Activated CD4-positive, alpha-beta T cell treated with anti-CD3 and anti-CD28 coated beads for 24 hours (primary cell): ENCODE measurements at regions not wholly inside any gene's neighbourhood (a gene's known extent, or its start where the extent isn't known, plus 50 kb on each side); places are given as distances from the start of the nearest gene placed in this dataset.

Source experiments
- DNase-seq, 2 donors: peaks; one replicate each; pipeline ENCODE4 v3.0.0-alpha.2; 2020; ENCODE audit warnings: low read depth in 2 of 2

GRCh38 chr10:88200312-88201032 lies 337.0 kb downstream of the PTEN start:
- DNase-seq = no peak

- no peak for DNase-seq
Observed at GRCh38 chr10:88205842-88206446, 342.5 kb downstream of the PTEN start.

DNA sequence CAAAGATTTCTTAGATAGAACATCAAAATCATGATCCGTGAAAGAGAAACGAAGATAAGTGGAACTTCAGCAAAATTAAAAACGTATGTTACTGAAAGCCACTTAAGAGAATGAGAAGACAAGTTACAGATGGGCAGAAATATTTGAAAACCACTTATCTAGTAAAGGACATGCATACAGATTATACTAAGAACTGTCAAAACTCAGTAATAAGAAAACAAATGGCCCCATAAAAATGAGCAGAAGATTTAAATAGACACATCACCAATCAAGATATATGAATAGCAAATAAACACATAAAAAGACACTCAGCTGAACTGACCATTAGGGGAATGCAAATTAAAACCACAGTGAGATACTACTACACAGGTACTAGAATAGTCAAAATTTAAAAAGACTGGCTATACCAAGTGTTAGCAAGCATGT lies 343.7 kb downstream of the PTEN start:
- DNase-seq = no peak

GRCh38 chr10:88209231-88209630 lies 345.8 kb downstream of the PTEN start:
- no peak for DNase-seq

GRCh38 chr10:88209837-88210561 lies 346.6 kb downstream of the PTEN start:
- no peak for DNase-seq

GRCh38 chr10:88211230-88211629 lies 347.8 kb downstream of the PTEN start:
- no peak for DNase-seq

- no peak for DNase-seq
Observed at GRCh38 chr10:88212069-88212468, 348.6 kb downstream of the PTEN start.

DNA sequence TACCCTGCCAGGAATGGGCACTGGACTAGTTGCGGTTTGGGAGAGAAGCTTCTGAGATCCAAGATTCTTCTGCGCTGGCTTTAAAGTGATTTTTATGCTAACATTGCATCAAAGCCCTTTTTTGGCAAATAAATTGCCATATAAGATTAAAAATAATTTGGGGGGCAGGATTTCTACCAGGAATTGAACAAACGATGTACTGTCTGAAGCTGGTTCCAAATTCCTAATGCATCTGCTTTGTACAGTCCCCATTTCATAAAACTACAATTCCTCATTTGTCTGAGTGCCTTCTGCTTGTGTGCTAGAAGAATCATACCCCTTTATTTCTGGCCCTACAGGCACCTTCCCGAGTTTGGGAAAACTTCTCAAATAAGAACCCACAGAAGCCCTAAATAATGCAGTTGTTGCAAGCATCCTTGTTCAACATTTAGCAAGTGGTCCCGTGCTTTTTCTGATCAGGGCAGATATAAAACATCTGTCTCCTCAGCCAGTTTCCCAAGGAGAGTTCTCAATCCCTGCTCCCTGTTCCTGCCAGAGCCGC lies 349.7 kb downstream of the PTEN start:
- no peak for DNase-seq

GRCh38 chr10:88216976-88217375 lies 353.6 kb downstream of the PTEN start:
- no peak for DNase-seq

DNA sequence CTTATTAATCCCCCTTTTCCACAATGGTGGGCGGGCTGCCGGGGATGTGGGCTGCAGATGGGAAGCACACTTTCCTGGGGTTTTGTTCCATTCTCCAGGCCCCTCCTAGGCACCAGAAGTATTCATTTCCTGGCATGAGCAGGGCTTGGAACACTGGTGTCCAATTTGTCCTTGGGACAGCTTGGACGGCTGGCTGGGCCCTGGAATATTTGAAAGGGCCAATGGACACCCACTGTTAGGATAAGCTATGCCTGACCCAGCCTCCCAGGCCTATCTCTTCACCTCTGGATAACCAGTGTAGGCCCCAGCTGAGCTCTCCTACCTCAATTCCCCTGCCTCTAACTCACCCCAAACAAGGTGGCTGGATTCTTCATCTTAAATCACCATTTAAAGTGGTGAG lies 354.9 kb downstream of the PTEN start:
- DNase-seq = no peak

GRCh38 chr10:88219753-88220152 lies 356.3 kb downstream of the PTEN start:
- no peak for DNase-seq

- no peak for DNase-seq
Observed at GRCh38 chr10:88221010-88221973, 357.9 kb downstream of the PTEN start.

GRCh38 chr10:88222881-88223280 lies 359.5 kb downstream of the PTEN start:
- no peak for DNase-seq
